ENCODE measurements at regions not wholly inside any gene's neighbourhood (a gene's known extent, or its start where the extent isn't known, plus 50 kb on each side); places are given as distances from the start of the nearest gene placed in this dataset.

GRCh38 chr7:155401231-155401630 lies 56.7 kb upstream of the EN2 start:
- TF ChIP-seq POLR2AphosphoS5 (IDR thresholded peaks at IDR 0.05; ENCODE audit: low read depth, low read length) (no peak), SIN3A (IDR thresholded peaks at IDR 0.05; ENCODE audit: borderline replicate concordance, insufficient read depth, low read length) (no peak)
